B cell (primary cell): ENCODE measurements at regions not wholly inside any gene's neighbourhood (a gene's known extent, or its start where the extent isn't known, plus 50 kb on each side); places are given as distances from the start of the nearest gene placed in this dataset.

Source experiments
- ATAC-seq: fragments of 200-7000 bp; cut with Tn5 transposase; one replicate; pipeline ENCODE4 v1.10.0; 2021; ENCODE audit warnings: low read depth, mild to moderate bottlenecking, moderate number of reproducible peaks, moderate library complexity
- CTCF ChIA-PET: fragments of 350-600 bp; sonication (Branson Sonifier 250); formaldehyde crosslinking; loops from one replicate; lab custom pipeline; 2021; ENCODE audit warnings: antibody characterized with exemption, inconsistent platforms; lab: Charles Lee
- POLR2A ChIA-PET: fragments of 350-600 bp; sonication (Branson Sonifier 250); formaldehyde crosslinking; loops from one replicate; lab custom pipeline; 2021; ENCODE audit warnings: antibody characterized with exemption; lab: Charles Lee
- DNase-seq: peaks from one replicate; pipeline ENCODE4 v3.0.0; 2013
- H2AFZ ChIP-seq: 2 replicates; pipeline ENCODE4 v1.6.1; 2012; ENCODE audit warnings: mild to moderate bottlenecking, low read depth, low read length; ENCODE audit not compliant: insufficient read depth, poor library complexity, severe bottlenecking
- H3K27ac ChIP-seq, 2 donors: 1 replicate in 1 of 2; 2 replicates in 1 of 2; pipeline ENCODE4 v1.5.1; 2012 to 2013; ENCODE audit warnings: low read length in 2 of 2, mild to moderate bottlenecking in 2 of 2, moderate library complexity in 1 of 2
- H3K27me3 ChIP-seq, 4 experiments: fragments of 200-600 bp in 1 of 4; sonication (generic) in 1 of 4; replicated peaks in 1 of 4; 1 replicate in 2 of 4; 2 replicates in 2 of 4; pipeline versions ENCODE4 v1.6.1 to v1.7.0; 2013 to 2016; ENCODE audit warnings: low read length in 3 of 4, mild to moderate bottlenecking in 2 of 4, mixed read lengths in 1 of 4, moderate library complexity in 1 of 4; ENCODE audit not compliant: insufficient read depth in 4 of 4, control insufficient read depth in 3 of 4; ENCODE audit errors: control extremely low read depth in 1 of 4
- H3K36me3 ChIP-seq, 2 experiments: replicated peaks in 1 of 2; 1 replicate in 1 of 2; 2 replicates in 1 of 2; pipeline versions ENCODE4 v1.6.1 to v1.7.1; 2013; ENCODE audit warnings: low read length in 1 of 2; ENCODE audit not compliant: insufficient read depth in 2 of 2, control insufficient read depth in 1 of 2; ENCODE audit errors: control extremely low read depth in 1 of 2, extremely low read depth in 1 of 2
- H3K4me1 ChIP-seq, 2 donors: fragments of 200-600 bp in 1 of 2; sonication (generic) in 1 of 2; 1 replicate in 1 of 2; 2 replicates in 1 of 2; pipeline versions ENCODE4 v1.5.1 to v1.6.1; 2013 to 2017; ENCODE audit warnings: low read length in 2 of 2; ENCODE audit not compliant: control insufficient read depth in 2 of 2, insufficient read depth in 2 of 2
- H3K4me2 ChIP-seq: replicated peaks from 2 replicates; pipeline ENCODE3; 2012; ENCODE audit warnings: mild to moderate bottlenecking, low read depth, low read length; ENCODE audit not compliant: poor library complexity, severe bottlenecking
- H3K4me3 ChIP-seq, 5 experiments: fragments of 200-600 bp in 1 of 5; sonication (generic) in 1 of 5; 1 replicate in 3 of 5; 2 replicates in 2 of 5; pipeline versions ENCODE4 v1.5.1 to v1.7.0; 2011 to 2016; ENCODE audit warnings: low read length in 4 of 5, mild to moderate bottlenecking in 4 of 5, low read depth in 2 of 5, control low read depth in 1 of 5, moderate library complexity in 1 of 5; ENCODE audit not compliant: insufficient read depth in 1 of 5; ENCODE audit errors: control extremely low read depth in 1 of 5, extremely low read depth in 1 of 5
- H3K79me2 ChIP-seq: fragments of 200-600 bp; sonication (generic); one replicate; pipeline ENCODE4 v1.6.0; 2016; ENCODE audit warnings: low read length; ENCODE audit not compliant: control insufficient read depth, insufficient read depth
- H3K9ac ChIP-seq: fragments of 200-600 bp; sonication (generic); 2 replicates; pipeline ENCODE4 v1.6.1; 2017; ENCODE audit warnings: mild to moderate bottlenecking, low read length, moderate library complexity
- H3K9me3 ChIP-seq, 3 donors: one replicate each; pipeline versions ENCODE4 v1.6.1 to v1.7.1; 2013; ENCODE audit warnings: low read length in 2 of 3; ENCODE audit not compliant: control insufficient read depth in 2 of 3, insufficient read depth in 1 of 3; ENCODE audit errors: control extremely low read depth in 1 of 3
- H4K20me1 ChIP-seq: 2 replicates; pipeline ENCODE4 v1.6.0; 2012; ENCODE audit warnings: mild to moderate bottlenecking, low read length; ENCODE audit not compliant: insufficient read depth, control insufficient read depth, poor library complexity, severe bottlenecking
- H3K27ac Mint-ChIP-seq: one replicate; pipeline ENCODE4 v1.8.0; 2021; ENCODE audit warnings: mixed read lengths
- H3K27me3 Mint-ChIP-seq: one replicate; pipeline ENCODE4 v1.8.0; 2021; ENCODE audit warnings: mixed read lengths
- H3K4me1 Mint-ChIP-seq: one replicate; pipeline ENCODE4 v1.8.0; 2021; ENCODE audit warnings: mixed read lengths
- H3K4me3 Mint-ChIP-seq: one replicate; pipeline ENCODE4 v1.8.0; 2021; ENCODE audit warnings: mixed read lengths
- H3K9me3 Mint-ChIP-seq: one replicate; pipeline ENCODE4 v1.8.0; 2022; ENCODE audit warnings: mixed read lengths; ENCODE audit not compliant: insufficient read depth
- EZH2 ChIP-seq: IDR thresholded peaks from 2 replicates; pipeline ENCODE4 v1.6.1; 2012; ENCODE audit warnings: borderline replicate concordance, low read depth, mild to moderate bottlenecking, moderate library complexity, low read length; ENCODE audit not compliant: insufficient read depth, poor library complexity, severe bottlenecking
- WGBS: methylation state at CpG from one replicate; pipeline ENCODE4 v1.1.5; 2013; ENCODE audit warnings: missing lambda C conversion rate; ENCODE audit not compliant: insufficient coverage; 5-methylcytosine and 5-hydroxymethylcytosine counted together
- intact Hi-C: fragments of 100-400 bp; cut with micrococcal nuclease; formaldehyde crosslinking; loops from one replicate; pipeline ENCODE4 v1.10.0; 2022
- TF ChIP-seq, protein P1 (sequence below): fragments of 200-600 bp; IDR thresholded peaks from one replicate; pipeline ENCODE4 v1.8.0; 2022; ENCODE audit warnings: antibody characterized with exemption, mild to moderate bottlenecking

GRCh38 chr13:90557626-90558025, 789.9 kb upstream of the MIR17HG start:
- ChIA-PET POLR2A (no interaction called here), CTCF (no interaction called here)
- no peaks in the 10 kb centered on the region for H3K79me2 ChIP-seq
- H4K20me1 ChIP-seq = no peaks in the 10 kb centered on the region
- Mint-ChIP-seq H3K4me3 (no peak overlapping the region), H3K27ac (no peak overlapping the region), H3K4me1 (no peaks in the 10 kb centered on the region), H3K27me3 (no peaks in the 10 kb centered on the region), H3K9me3 (peaks cover 11% of the 10 kb centered on the region)
- no peaks in the 10 kb centered on the region for H3K4me1 ChIP-seq
- H3K27ac ChIP-seq = no peak overlapping the region
- TF ChIP-seq, protein P1, sequence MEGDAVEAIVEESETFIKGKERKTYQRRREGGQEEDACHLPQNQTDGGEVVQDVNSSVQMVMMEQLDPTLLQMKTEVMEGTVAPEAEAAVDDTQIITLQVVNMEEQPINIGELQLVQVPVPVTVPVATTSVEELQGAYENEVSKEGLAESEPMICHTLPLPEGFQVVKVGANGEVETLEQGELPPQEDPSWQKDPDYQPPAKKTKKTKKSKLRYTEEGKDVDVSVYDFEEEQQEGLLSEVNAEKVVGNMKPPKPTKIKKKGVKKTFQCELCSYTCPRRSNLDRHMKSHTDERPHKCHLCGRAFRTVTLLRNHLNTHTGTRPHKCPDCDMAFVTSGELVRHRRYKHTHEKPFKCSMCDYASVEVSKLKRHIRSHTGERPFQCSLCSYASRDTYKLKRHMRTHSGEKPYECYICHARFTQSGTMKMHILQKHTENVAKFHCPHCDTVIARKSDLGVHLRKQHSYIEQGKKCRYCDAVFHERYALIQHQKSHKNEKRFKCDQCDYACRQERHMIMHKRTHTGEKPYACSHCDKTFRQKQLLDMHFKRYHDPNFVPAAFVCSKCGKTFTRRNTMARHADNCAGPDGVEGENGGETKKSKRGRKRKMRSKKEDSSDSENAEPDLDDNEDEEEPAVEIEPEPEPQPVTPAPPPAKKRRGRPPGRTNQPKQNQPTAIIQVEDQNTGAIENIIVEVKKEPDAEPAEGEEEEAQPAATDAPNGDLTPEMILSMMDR = no peak
- no peak for TF ChIP-seq EZH2
- H3K9me3 ChIP-seq = peaks cover 0 to 3% (median 0%) of the 10 kb centered on the region in 3 donors
- intact Hi-C loops = no loop called here
- ATAC-seq (no peak), DNase-seq (no peak)
- H3K9ac ChIP-seq = no peak overlapping the region
- no CpG with 5 or more reads among the region's 2 CpGs for WGBS
- no peak overlapping the region for H3K4me2 ChIP-seq
- H3K27me3 ChIP-seq = no peaks in the 10 kb centered on the region
- no peaks in the 10 kb centered on the region for H3K36me3 ChIP-seq
- H3K4me3 ChIP-seq = no peak overlapping the region
- no peak overlapping the region for H2AFZ ChIP-seq

GRCh38 chr13:90562443-90562842, 785.0 kb upstream of the MIR17HG start:
- intact Hi-C loops = no loop called here
- peaks cover 0 to 7% (median 2%) of the 10 kb centered on the region in 3 donors for H3K9me3 ChIP-seq
- H3K27ac Mint-ChIP-seq = no peak overlapping the region
- WGBS = 73% methylated on average over 1 of the region's 1 CpG
- no peaks in the 10 kb centered on the region for H3K36me3 ChIP-seq
- no peaks in the 10 kb centered on the region for H3K79me2 ChIP-seq
- CTCF ChIA-PET = no interaction called here
- ATAC-seq (no peak), DNase-seq (no peak)
- H3K9me3 Mint-ChIP-seq = peaks cover 7% of the 10 kb centered on the region
- H4K20me1 ChIP-seq = no peaks in the 10 kb centered on the region
- no peak for TF ChIP-seq EZH2
- TF ChIP-seq, protein P1 = no peak
- H3K4me1 Mint-ChIP-seq = no peaks in the 10 kb centered on the region
- H3K27me3 ChIP-seq = no peaks in the 10 kb centered on the region
- H3K4me3 Mint-ChIP-seq = no peak overlapping the region
- POLR2A ChIA-PET = no interaction called here
- no peaks in the 10 kb centered on the region for H3K4me1 ChIP-seq
- no peak overlapping the region for H2AFZ ChIP-seq
- no peak overlapping the region for H3K4me3 ChIP-seq
- H3K27me3 Mint-ChIP-seq = no peaks in the 10 kb centered on the region
- no peak overlapping the region for H3K27ac ChIP-seq
- no peak overlapping the region for H3K4me2 ChIP-seq
- no peak overlapping the region for H3K9ac ChIP-seq
